ENCODE measurements at regions not wholly inside any gene's neighbourhood (a gene's known extent, or its start where the extent isn't known, plus 50 kb on each side); places are given as distances from the start of the nearest gene placed in this dataset.

GRCh38 chr5:27336817-27337216 lies 298.4 kb upstream of the CDH9 start:
- TF ChIP-seq CTCF (IDR thresholded peaks at IDR 0.05) (no peak), POLR2A (IDR thresholded peaks at IDR 0.05) (no peak), EP300 (IDR thresholded peaks at IDR 0.05) (no peak)

All from ovary (tissue), 3 donors.